ENCODE measurements at regions not wholly inside any gene's neighbourhood (a gene's known extent, or its start where the extent isn't known, plus 50 kb on each side); places are given as distances from the start of the nearest gene placed in this dataset.

DNA sequence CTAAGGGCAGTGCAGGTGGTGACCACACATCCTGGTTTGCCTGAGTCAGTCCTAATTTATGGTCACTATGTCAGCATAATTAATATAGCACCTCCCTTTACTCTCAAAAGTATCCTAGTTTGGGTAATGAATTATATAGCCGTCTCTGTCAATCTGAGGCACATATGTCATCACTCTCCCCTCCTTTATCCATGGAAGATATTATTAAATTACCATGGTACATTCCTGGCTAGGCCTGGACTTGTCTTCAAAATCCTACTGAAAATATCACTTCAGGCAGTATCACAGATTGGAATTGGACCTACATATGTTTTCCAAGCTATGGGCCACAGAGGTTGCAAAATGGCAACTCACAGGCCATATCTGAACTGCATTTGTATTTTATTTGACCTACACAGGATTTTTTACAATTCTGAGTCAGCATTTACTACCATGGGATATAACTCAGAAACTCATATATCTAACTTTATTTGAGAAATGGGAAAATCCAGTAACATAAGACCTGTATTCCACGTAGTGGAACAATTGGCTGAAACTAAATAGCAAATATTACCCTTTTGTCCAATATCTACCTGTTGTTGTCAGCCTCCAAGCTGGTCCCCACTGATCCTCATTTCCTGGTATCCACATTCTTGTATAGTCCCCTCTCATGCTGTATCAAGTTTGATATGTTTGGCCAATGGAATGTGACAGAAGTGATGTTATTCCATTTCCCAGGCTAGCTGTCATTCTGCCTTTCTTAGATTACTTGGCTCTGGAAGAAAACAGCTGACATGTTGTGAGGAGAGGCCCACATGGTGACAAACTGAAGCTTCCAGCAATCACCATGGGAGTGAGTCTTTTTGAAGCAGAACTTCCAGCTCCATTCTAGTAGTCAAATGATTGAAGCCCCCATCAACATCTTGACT, 102.5 kb upstream of the MDM1 start:
- H3K4me3 ChIP-seq (replicated peaks; ENCODE audit: insufficient read depth, low read length), result no peak overlapping the region
- H3K27ac ChIP-seq (replicated peaks), result no peak overlapping the region
- no peaks in the 10 kb centered on the region for H3K27me3 ChIP-seq (ENCODE audit: insufficient read depth, poor library complexity, severe bottlenecking)
- no peak for DNase-seq (ENCODE audit: low read depth in 1 of 2, low spot score in 1 of 2)
- TF ChIP-seq, protein P1, sequence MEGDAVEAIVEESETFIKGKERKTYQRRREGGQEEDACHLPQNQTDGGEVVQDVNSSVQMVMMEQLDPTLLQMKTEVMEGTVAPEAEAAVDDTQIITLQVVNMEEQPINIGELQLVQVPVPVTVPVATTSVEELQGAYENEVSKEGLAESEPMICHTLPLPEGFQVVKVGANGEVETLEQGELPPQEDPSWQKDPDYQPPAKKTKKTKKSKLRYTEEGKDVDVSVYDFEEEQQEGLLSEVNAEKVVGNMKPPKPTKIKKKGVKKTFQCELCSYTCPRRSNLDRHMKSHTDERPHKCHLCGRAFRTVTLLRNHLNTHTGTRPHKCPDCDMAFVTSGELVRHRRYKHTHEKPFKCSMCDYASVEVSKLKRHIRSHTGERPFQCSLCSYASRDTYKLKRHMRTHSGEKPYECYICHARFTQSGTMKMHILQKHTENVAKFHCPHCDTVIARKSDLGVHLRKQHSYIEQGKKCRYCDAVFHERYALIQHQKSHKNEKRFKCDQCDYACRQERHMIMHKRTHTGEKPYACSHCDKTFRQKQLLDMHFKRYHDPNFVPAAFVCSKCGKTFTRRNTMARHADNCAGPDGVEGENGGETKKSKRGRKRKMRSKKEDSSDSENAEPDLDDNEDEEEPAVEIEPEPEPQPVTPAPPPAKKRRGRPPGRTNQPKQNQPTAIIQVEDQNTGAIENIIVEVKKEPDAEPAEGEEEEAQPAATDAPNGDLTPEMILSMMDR (IDR thresholded peaks at IDR 0.05; ENCODE audit: insufficient read depth, low read length), result no peak
- no peak for TF ChIP-seq REST (IDR thresholded peaks at IDR 0.05; ENCODE audit: insufficient replicate concordance, low read depth)
- TF ChIP-seq GABPA (IDR thresholded peaks at IDR 0.05; ENCODE audit: low read depth), result no peak
- no peak for TF ChIP-seq POLR2AphosphoS5 (IDR thresholded peaks at IDR 0.05; ENCODE audit: low read depth)

- H3K27ac ChIP-seq (replicated peaks), result no peak overlapping the region
- no peaks in the 10 kb centered on the region for H3K27me3 ChIP-seq (ENCODE audit: insufficient read depth, poor library complexity, severe bottlenecking)
- DNase-seq (ENCODE audit: low read depth in 1 of 2, low spot score in 1 of 2), result no peak
- TF ChIP-seq, protein P1 (IDR thresholded peaks at IDR 0.05; ENCODE audit: insufficient read depth, low read length), result no peak
- no peak overlapping the region for H3K4me3 ChIP-seq (replicated peaks; ENCODE audit: insufficient read depth, low read length)
Observed at GRCh38 chr12:68435299-68435637, 103.1 kb upstream of the MDM1 start.

GRCh38 chr12:68435816-68436215, 103.7 kb upstream of the MDM1 start:
- no peaks in the 10 kb centered on the region for H3K27me3 ChIP-seq (ENCODE audit: insufficient read depth, poor library complexity, severe bottlenecking)
- DNase-seq (ENCODE audit: low read depth in 1 of 2, low spot score in 1 of 2), result no peak
- H3K27ac ChIP-seq (replicated peaks), result no peak overlapping the region
- TF ChIP-seq POLR2AphosphoS5 (IDR thresholded peaks at IDR 0.05; ENCODE audit: low read depth) (no peak), GABPA (IDR thresholded peaks at IDR 0.05; ENCODE audit: low read depth) (no peak), REST (IDR thresholded peaks at IDR 0.05; ENCODE audit: insufficient replicate concordance, low read depth) (no peak), SPI1 (IDR thresholded peaks at IDR 0.05; ENCODE audit: borderline replicate concordance, low read depth) (no peak)
- TF ChIP-seq, protein P1 (IDR thresholded peaks at IDR 0.05; ENCODE audit: insufficient read depth, low read length), result no peak
- no peak overlapping the region for H3K4me3 ChIP-seq (replicated peaks; ENCODE audit: insufficient read depth, low read length)

DNA sequence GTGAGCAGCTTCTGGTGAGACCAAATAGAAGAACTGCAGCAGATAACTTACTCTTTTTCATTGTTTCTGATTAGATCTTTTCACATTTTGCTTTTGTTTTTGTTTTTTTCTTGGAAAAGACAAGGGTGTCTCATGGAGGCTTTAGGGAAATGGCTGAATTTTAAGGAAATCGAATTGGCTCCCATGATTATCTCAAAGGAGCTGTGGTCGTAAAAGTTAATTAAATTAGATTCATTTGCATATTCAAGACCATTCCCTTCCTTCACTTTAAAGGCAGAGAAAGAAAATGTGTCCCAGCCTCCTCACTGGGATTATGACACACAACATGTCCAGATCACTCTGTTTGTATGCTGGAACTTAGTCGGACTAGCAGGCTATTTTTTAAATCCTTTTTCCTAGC, 106.4 kb upstream of the MDM1 start:
- DNase-seq (ENCODE audit: low read depth in 1 of 2, low spot score in 1 of 2), result no peak
- Histone ChIP-seq H3K27ac (replicated peaks) (no peak overlapping the region), H3K4me3 (replicated peaks; ENCODE audit: insufficient read depth, low read length) (no peak overlapping the region), H3K27me3 (ENCODE audit: insufficient read depth, poor library complexity, severe bottlenecking) (no peaks in the 10 kb centered on the region)
- TF ChIP-seq SPI1 (IDR thresholded peaks at IDR 0.05; ENCODE audit: borderline replicate concordance, low read depth) (no peak), GABPA (IDR thresholded peaks at IDR 0.05; ENCODE audit: low read depth) (no peak), POLR2AphosphoS5 (IDR thresholded peaks at IDR 0.05; ENCODE audit: low read depth) (no peak), REST (IDR thresholded peaks at IDR 0.05; ENCODE audit: insufficient replicate concordance, low read depth) (no peak)
- TF ChIP-seq, protein P1 (IDR thresholded peaks at IDR 0.05; ENCODE audit: insufficient read depth, low read length), result no peak
